ENCODE measurements at regions not wholly inside any gene's neighbourhood (a gene's known extent, or its start where the extent isn't known, plus 50 kb on each side); places are given as distances from the start of the nearest gene placed in this dataset.
"Not testable (repeated sequence)": the region's sequence is repeated elsewhere in the genome, so short reads cannot be mapped to it uniquely, and the experiment has no call there.

DNA sequence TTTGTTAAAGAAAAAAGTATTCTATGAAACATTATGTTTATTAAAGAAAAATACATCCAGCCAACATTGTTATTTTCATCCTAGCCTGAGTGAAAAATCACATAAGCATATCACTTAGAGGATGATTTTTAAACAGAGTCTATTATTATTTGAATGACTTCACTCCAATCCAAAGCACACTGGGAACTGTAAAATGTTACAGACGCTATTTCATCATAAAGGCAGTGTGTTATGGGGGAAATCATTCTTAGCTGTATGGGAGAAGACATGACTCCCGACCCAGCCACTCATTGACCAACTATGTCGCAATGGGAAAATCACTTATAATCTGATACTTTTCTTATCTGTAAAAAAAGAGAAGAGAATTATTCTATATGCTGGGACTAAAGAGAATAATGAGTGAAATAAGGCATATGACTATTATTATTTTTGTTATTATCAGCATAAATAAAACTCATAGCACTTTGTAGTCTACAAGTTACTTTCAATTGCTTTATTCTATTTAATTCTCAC is 180.6 kb upstream of the POMZP3 start:
- TF ChIP-seq, protein P1, sequence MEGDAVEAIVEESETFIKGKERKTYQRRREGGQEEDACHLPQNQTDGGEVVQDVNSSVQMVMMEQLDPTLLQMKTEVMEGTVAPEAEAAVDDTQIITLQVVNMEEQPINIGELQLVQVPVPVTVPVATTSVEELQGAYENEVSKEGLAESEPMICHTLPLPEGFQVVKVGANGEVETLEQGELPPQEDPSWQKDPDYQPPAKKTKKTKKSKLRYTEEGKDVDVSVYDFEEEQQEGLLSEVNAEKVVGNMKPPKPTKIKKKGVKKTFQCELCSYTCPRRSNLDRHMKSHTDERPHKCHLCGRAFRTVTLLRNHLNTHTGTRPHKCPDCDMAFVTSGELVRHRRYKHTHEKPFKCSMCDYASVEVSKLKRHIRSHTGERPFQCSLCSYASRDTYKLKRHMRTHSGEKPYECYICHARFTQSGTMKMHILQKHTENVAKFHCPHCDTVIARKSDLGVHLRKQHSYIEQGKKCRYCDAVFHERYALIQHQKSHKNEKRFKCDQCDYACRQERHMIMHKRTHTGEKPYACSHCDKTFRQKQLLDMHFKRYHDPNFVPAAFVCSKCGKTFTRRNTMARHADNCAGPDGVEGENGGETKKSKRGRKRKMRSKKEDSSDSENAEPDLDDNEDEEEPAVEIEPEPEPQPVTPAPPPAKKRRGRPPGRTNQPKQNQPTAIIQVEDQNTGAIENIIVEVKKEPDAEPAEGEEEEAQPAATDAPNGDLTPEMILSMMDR (IDR thresholded peaks at IDR 0.05 in 8 of 11, conservative IDR thresholded peaks at IDR 0.05 in 3 of 11), result not testable (repeated sequence)
- TF ChIP-seq POLR2AphosphoS5 (IDR thresholded peaks at IDR 0.05), result not testable (repeated sequence)
